ENCODE measurements at regions not wholly inside any gene's neighbourhood (a gene's known extent, or its start where the extent isn't known, plus 50 kb on each side); places are given as distances from the start of the nearest gene placed in this dataset.

DNA sequence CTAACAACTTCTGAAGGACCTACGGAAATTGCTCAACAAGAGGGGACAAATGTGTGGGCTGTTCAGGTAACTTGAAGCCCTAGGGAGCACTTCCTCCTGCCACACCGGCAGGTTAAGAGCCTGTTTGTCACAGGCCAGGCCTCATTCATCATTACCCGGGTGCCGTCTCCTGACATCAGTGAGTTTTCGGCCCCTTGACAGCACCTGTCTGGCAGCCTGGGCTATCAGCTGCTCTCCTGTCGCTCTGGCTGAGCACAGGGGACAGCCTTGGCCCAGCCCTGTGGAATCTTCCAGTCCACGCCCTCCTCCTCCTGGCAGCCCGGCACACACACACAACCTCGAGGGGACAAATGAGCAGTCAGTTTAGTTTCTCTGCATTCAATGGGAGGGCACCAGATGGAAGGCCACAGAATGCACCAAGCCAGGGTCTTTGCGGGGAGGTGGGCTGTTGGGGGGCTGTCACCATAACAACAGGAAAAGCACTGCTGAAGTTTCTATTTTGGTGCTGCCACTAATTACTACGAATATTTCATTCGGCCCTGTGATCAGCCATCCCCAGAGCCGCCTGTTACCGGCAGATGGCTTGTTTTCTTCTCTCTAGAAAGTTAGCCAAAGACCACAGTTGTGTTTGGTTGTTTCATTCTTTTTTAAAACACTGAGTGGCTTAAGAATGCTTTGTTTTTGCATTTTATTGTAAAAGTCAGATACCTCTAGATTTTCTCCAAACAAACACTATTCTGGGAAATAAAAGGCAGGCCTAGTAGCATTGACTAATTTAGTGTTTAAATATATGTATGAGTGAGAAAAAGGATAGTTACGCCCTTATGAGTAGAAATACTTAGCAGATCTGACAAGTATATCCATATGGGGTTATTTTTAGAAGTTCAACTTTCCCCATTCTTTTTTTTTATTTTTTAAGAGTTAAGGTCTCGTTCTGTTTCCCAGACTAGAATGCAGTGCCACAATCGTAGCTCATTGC lies 189.9 kb upstream of the NDUFV2 start (continued):
- TF ChIP-seq TCF3 (CRISPR knock-in tag; IDR thresholded peaks at IDR 0.05) (peak; percentile 59), LCOR (CRISPR knock-in tag; IDR thresholded peaks at IDR 0.05) (0 out of 2 replicates have a peak, but pooled peaks have one; percentile 50), NFE2L1 (tag; IDR thresholded peaks at IDR 0.05; ENCODE audit: borderline replicate concordance, low read depth) (no peak), ERF (CRISPR knock-in tag; IDR thresholded peaks at IDR 0.05) (peak; percentile 82; the same call in 1 of the 2 replicates), MTA3 (IDR thresholded peaks at IDR 0.05; ENCODE audit: borderline replicate concordance) (peak; percentile 71; the same call in 1 of the 2 replicates), SAFB2 (IDR thresholded peaks at IDR 0.05; ENCODE audit: borderline replicate concordance, low read depth, low read length, severe bottlenecking) (no peak), SMAD4 (CRISPR knock-in tag; conservative IDR thresholded peaks at IDR 0.05) (peak; percentile 57), ARHGAP35 (IDR thresholded peaks at IDR 0.05; ENCODE audit: partially characterized antibody) (no peak), SMAD3 (CRISPR knock-in tag; conservative IDR thresholded peaks at IDR 0.05) (no peak), CCNT2 (IDR thresholded peaks at IDR 0.05; ENCODE audit: borderline replicate concordance, extremely low read depth, insufficient read length, low read depth, low read length) (peak; percentile 66), CXXC5 (CRISPR knock-in tag; IDR thresholded peaks at IDR 0.05) (peak; percentile 65)
- TF ChIP-seq, protein P1, sequence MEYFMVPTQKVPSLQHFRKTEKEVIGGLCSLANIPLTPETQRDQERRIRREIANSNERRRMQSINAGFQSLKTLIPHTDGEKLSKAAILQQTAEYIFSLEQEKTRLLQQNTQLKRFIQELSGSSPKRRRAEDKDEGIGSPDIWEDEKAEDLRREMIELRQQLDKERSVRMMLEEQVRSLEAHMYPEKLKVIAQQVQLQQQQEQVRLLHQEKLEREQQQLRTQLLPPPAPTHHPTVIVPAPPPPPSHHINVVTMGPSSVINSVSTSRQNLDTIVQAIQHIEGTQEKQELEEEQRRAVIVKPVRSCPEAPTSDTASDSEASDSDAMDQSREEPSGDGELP (CRISPR knock-in tag; IDR thresholded peaks at IDR 0.05; ENCODE audit: borderline replicate concordance), result peak; percentile 97

Data from K562 (cell line).